Upper lobe of left lung (tissue), 6 donors: ENCODE measurements at regions not wholly inside any gene's neighbourhood (a gene's known extent, or its start where the extent isn't known, plus 50 kb on each side); places are given as distances from the start of the nearest gene placed in this dataset.
"Not testable (repeated sequence)": the region's sequence is repeated elsewhere in the genome, so short reads cannot be mapped to it uniquely, and the experiment has no call there.

Experiments
- ATAC-seq, 2 donors: fragments of 200-7000 bp; cut with Tn5 transposase; one replicate each; pipeline ENCODE4 v1.9.1; 2022; ENCODE audit warnings: mild to moderate bottlenecking in 2 of 2, moderate library complexity in 2 of 2; ENCODE audit not compliant: low FRiP score in 2 of 2
- DNase-seq, 2 donors: peaks; one replicate each; pipeline ENCODE4 v3.0.0-alpha.2; 2019 to 2020
- H3K27ac ChIP-seq, 4 donors: fragments of 200-600 bp; sonication (generic); one replicate each; pipeline ENCODE4 v1.5.1; 2016 to 2019
- H3K27me3 ChIP-seq, 4 donors: fragments of 200-600 bp; sonication (generic); one replicate each; pipeline ENCODE4 v1.5.1; 2017 to 2019
- H3K36me3 ChIP-seq, 4 donors: fragments of 200-600 bp; sonication (generic); one replicate each; pipeline ENCODE4 v1.5.1; 2016 to 2019
- H3K4me1 ChIP-seq, 4 donors: fragments of 200-600 bp; sonication (generic); one replicate each; pipeline ENCODE4 v1.5.1; 2018 to 2019
- H3K4me3 ChIP-seq, 4 donors: fragments of 200-600 bp; sonication (generic); one replicate each; pipeline ENCODE4 v1.5.1; 2017 to 2019; ENCODE audit warnings: mild to moderate bottlenecking in 2 of 4, moderate library complexity in 1 of 4
- H3K9me3 ChIP-seq, 4 donors: fragments of 200-600 bp; sonication (generic); one replicate each; pipeline ENCODE4 v1.5.1; 2018 to 2019
- EP300 ChIP-seq, 4 donors: sonication (generic); formaldehyde crosslinking; IDR thresholded peaks; one replicate each; pipeline ENCODE4 v1.5.1; 2017; ENCODE audit warnings: antibody characterized with exemption in 4 of 4, control low read depth in 2 of 4
- POLR2A ChIP-seq, 4 donors: fragments of 450-650 bp; IDR thresholded peaks; one replicate each; pipeline ENCODE4 v1.5.1; 2016 to 2017; ENCODE audit warnings: antibody characterized with exemption in 4 of 4, mild to moderate bottlenecking in 2 of 4
- POLR2AphosphoS5 ChIP-seq, 2 donors: sonication (generic); formaldehyde crosslinking; IDR thresholded peaks; one replicate each; pipeline ENCODE4 v1.5.1; 2017; ENCODE audit warnings: antibody characterized with exemption in 2 of 2
- WGBS, 2 donors: methylation state at CpG; one replicate each; pipeline ENCODE4 v1.1.5; 2017 to 2018; 5-methylcytosine and 5-hydroxymethylcytosine counted together
- TF ChIP-seq, protein P1 (sequence below), 6 experiments: fragments of 450-650 bp in 4 of 6; fragments of 200-600 bp in 2 of 6; sonication (generic) in 2 of 6; IDR thresholded peaks; one replicate each; pipeline ENCODE4 v1.5.1; 2016 to 2019; ENCODE audit warnings: antibody characterized with exemption in 6 of 6
- donor health status: DM: no; HTN: no; CAD: no; lungs with moderate emphysema.
- donor health status: DM: no; HTN: yes; CAD: no; lungs with severe emphysema.

DNA sequence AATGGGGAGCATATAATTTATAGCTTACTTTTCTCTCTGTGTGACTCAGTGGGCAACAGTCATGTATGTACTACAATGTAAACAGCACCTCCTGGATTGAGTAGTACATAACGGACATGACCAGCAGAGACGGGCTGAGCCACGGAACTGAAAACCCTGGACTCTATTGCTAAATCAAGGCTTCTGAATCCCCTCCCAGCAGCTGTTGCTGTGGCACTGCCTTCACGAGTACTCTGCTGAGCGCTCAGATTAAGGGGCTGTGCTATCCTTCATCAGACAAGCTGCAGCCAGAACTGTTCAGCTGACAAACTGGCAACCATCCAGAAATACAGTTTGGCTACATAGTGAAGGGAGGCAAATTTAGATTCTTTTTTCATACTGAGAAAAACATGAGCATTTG lies 131.3 kb upstream of the CCDC180 start:
- DNase-seq: no peak
- WGBS, 2 donors: 32 to 53% methylated on average over 5 of the region's 5 CpGs
- no peaks in the 10 kb centered on the region for H3K27me3 ChIP-seq
- no peaks in the 10 kb centered on the region for H3K9me3 ChIP-seq
- ATAC-seq: no peak
- TF ChIP-seq EP300 (IDR thresholded peaks at IDR 0.05): no peak
- no peak for TF ChIP-seq POLR2A (IDR thresholded peaks at IDR 0.05)
- TF ChIP-seq, protein P1, sequence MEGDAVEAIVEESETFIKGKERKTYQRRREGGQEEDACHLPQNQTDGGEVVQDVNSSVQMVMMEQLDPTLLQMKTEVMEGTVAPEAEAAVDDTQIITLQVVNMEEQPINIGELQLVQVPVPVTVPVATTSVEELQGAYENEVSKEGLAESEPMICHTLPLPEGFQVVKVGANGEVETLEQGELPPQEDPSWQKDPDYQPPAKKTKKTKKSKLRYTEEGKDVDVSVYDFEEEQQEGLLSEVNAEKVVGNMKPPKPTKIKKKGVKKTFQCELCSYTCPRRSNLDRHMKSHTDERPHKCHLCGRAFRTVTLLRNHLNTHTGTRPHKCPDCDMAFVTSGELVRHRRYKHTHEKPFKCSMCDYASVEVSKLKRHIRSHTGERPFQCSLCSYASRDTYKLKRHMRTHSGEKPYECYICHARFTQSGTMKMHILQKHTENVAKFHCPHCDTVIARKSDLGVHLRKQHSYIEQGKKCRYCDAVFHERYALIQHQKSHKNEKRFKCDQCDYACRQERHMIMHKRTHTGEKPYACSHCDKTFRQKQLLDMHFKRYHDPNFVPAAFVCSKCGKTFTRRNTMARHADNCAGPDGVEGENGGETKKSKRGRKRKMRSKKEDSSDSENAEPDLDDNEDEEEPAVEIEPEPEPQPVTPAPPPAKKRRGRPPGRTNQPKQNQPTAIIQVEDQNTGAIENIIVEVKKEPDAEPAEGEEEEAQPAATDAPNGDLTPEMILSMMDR (IDR thresholded peaks at IDR 0.05): no peak
- TF ChIP-seq POLR2AphosphoS5 (IDR thresholded peaks at IDR 0.05): no peak
- H3K4me1 ChIP-seq: no peaks in the 10 kb centered on the region
- H3K36me3 ChIP-seq: no peaks in the 10 kb centered on the region
- H3K27ac ChIP-seq: no peak overlapping the region
- no peak overlapping the region for H3K4me3 ChIP-seq

DNA sequence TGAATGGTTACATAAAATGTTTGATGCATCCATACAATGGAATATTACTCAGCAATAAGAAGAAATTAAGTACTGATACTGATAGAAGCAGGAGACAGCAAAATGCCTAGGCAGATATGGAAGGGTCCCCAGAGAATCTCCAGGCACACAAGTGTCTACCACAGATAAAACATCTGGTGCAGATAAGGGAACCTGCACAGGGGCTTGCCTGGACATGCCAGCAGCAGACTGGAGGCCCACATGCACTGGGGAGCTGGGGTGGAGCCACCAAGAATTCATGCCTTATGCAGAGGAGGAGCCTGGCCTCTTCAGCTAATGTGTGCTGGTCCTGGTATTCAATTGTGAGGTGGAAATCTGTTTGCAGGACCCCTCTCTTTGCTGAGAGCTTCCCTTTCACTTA lies 129.2 kb upstream of the CTSV start:
- H3K4me3 ChIP-seq, H3K36me3 ChIP-seq, H3K27me3 ChIP-seq, H3K27ac ChIP-seq, H3K9me3 ChIP-seq, H3K4me1 ChIP-seq, DNase-seq, ATAC-seq: not testable (repeated sequence)

DNA sequence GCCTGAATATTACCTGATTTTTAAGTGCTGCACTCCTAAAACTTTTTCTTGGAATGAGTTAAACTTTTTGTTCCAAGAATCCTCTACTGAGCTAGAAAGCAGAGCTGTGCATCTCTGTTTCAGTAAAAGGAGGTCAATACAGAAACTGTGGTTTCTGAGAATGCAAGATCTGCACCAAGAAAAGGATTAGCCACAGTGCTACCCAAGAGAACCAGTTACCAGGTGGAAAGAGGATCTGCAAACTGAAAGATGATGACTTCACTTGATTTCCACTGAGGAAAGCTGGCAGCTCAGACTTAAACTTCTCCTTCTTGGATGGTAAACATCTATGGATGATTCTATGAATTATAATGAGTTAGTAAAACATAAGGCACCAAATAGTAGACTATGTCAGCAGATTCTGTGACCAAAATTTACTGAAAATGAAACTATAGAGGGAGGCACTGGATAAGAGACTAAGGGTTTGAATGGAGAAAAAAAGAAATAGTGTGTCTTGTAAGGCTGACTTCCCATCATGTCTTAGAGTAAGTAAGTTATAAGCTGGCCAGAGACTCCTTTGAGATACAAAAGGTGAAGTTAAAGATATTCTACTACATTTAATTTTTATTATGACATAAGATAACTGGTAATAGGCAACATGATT lies 127.7 kb upstream of the CTSV start:
- H3K36me3 ChIP-seq, H3K27ac ChIP-seq, H3K9me3 ChIP-seq, H3K27me3 ChIP-seq, H3K4me1 ChIP-seq, H3K4me3 ChIP-seq, ATAC-seq, DNase-seq: not testable (repeated sequence)

DNA sequence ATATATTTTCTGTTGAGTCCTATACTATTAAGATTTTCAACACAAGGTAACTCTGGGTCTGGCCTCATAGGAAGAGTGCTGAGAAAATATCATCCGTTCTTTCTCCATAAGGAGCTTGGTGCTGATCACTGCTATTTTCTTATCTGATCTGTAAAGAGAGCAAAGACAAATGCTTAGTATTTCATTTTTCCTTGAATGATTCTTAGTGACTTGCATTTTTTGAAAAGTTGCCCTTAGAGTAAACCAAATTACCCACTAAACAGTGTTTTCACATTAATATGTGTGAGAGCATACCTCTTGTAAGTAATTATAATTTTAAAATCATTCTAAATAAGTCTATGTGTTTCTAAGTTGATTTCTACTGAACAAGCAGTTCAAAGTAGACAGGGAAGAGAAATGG lies 121.3 kb upstream of the CTSV start:
- Histone ChIP-seq H3K27me3 (no peaks in the 10 kb centered on the region), H3K9me3 (no peaks in the 10 kb centered on the region), H3K4me1 (no peaks in the 10 kb centered on the region), H3K27ac (no peak overlapping the region), H3K4me3 (no peak overlapping the region), H3K36me3 (no peaks in the 10 kb centered on the region)
- no peak for TF ChIP-seq EP300 (IDR thresholded peaks at IDR 0.05)
- TF ChIP-seq, protein P1 (IDR thresholded peaks at IDR 0.05): no peak
- TF ChIP-seq POLR2AphosphoS5 (IDR thresholded peaks at IDR 0.05): no peak
- TF ChIP-seq POLR2A (IDR thresholded peaks at IDR 0.05): no peak
- DNase-seq (no peak), ATAC-seq (no peak)
- 77 to 81% methylated on average over 1 of the region's 1 CpG for WGBS, 2 donors

DNA sequence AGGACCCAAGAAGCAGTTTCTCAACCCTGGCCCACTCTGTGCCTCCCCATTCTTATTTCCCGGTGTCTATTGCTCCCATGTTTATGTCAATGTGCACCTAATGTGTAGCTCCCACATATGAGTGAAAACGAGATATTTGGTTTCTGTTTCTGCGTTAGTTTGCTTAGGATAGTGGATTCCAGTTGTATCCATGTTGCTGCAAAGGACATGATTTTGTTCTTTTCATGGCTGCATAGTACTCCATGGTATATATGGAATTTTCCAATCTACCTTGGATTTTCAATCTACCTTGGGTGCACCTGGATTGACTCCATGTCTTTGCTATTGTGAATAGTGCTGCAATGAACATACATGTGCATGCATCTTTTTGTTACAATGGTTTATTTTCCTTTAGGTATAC lies 119.8 kb upstream of the CTSV start:
- not testable (repeated sequence) for H3K27ac ChIP-seq, H3K4me3 ChIP-seq, H3K9me3 ChIP-seq, ATAC-seq, DNase-seq, H3K4me1 ChIP-seq, H3K36me3 ChIP-seq, H3K27me3 ChIP-seq
- 94% methylated on average over 3 of the region's 3 CpGs for WGBS, 2 donors

DNA sequence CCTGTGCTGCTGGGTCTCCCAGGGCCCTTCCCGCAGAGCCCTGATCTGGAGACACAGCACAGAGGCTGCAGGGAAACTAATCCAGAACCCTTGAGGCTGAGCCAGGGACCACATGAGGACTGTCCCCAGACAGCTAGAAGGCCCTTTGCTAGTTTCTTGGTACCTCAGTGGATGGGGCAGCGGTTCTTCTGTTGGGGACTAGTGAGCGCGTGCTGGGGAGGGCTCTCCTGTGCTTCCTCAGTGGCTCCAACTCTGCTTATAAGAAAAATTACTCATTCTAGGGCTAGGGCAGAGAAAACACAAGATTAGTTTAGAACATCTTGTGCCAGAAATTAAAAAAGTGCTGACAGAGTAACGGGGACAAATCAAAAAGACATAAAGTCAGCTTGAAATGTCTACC lies 116.5 kb upstream of the CTSV start:
- not testable (repeated sequence) for H3K9me3 ChIP-seq, H3K27ac ChIP-seq, ATAC-seq, H3K4me3 ChIP-seq, H3K4me1 ChIP-seq, H3K27me3 ChIP-seq, H3K36me3 ChIP-seq, DNase-seq
- 97 to 98% methylated on average over 4 to 5 of the region's 5 CpGs for WGBS, 2 donors

DNA sequence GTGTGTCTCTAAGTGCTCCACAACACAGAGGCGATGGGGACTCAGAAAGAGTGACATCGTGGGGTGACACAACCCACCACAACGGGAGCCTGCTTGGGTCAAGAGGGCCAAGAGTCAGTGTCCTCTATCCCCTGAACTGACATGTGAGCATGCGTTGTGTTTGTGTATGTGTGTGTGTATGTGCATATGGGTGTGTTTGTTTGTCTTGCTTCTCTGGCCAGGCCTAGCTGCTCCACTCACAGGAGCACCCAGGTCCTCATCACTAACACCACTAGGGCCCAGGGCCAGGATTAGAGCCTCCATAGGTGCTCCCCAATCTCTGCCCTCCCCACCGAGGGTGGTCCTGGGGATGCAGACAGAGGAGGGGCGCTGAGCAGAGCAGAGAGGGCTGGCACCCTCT lies 115.0 kb upstream of the CTSV start:
- no peak for ATAC-seq
- WGBS, 2 donors: 90% methylated on average over 6 of the region's 6 CpGs; no CpG with 5 or more reads in 1 of the 2 donors
- TF ChIP-seq POLR2AphosphoS5 (IDR thresholded peaks at IDR 0.05) (no peak), POLR2A (IDR thresholded peaks at IDR 0.05) (no peak), EP300 (IDR thresholded peaks at IDR 0.05) (no peak)
- TF ChIP-seq, protein P1 (IDR thresholded peaks at IDR 0.05): no peak
- Histone ChIP-seq H3K27me3 (no peaks in the 10 kb centered on the region), H3K4me3 (no peak overlapping the region), H3K36me3 (no peaks in the 10 kb centered on the region), H3K4me1 (no peaks in the 10 kb centered on the region), H3K9me3 (no peaks in the 10 kb centered on the region), H3K27ac (no peak overlapping the region)
- no peak for DNase-seq

DNA sequence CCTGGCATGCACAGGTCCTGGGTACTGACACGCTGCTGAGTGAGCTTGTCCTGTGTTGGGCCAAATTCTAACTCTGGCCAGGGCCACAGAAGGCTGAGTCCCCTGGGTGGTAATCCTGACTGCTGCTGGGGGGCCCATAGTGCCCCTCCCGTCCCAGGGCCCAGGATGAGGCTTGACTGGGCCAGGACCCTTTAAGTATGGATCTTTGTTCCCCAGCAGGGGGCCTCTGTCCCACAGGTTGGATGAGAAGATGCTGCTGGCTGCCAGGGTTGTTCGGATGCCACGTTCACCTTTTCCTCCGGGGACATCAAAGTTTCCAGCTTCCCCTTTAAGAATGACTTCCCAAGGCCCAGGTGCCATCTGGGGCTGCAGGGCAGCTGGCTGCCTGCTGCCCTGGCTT lies 114.2 kb upstream of the CTSV start:
- not testable (repeated sequence) for H3K9me3 ChIP-seq, H3K4me3 ChIP-seq, ATAC-seq, H3K27me3 ChIP-seq, H3K36me3 ChIP-seq, H3K4me1 ChIP-seq, H3K27ac ChIP-seq
- DNase-seq: peak in 1 of 2 donors; percentile 27
- whole genome bisulfite sequencing, 2 donors: 90% methylated on average over 5 of the region's 5 CpGs; no CpG with 5 or more reads in 1 of the 2 donors

DNA sequence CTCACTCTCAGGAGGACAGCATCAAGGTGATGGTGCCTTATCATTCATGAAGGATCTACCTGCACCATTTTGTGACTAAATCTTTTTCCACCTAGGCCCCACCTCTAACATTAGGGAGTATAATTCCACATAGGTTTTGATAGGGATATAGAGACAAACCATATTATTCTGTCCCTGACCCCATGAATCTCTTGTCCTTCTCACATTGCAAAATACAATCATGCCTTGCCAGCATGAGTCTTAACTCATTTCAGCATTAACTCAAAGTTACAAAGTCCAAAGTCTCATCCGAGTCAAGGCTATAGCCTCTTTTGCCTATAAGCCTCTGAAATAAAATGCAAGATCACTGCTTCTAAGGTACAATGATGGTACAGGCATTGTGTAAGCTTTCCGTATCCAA lies 111.5 kb upstream of the CTSV start:
- not testable (repeated sequence) for DNase-seq, H3K9me3 ChIP-seq, H3K27ac ChIP-seq, H3K27me3 ChIP-seq, H3K4me1 ChIP-seq, H3K4me3 ChIP-seq, H3K36me3 ChIP-seq, ATAC-seq
- WGBS, 2 donors: 98 to 100% methylated on average over 2 of the region's 2 CpGs

DNA sequence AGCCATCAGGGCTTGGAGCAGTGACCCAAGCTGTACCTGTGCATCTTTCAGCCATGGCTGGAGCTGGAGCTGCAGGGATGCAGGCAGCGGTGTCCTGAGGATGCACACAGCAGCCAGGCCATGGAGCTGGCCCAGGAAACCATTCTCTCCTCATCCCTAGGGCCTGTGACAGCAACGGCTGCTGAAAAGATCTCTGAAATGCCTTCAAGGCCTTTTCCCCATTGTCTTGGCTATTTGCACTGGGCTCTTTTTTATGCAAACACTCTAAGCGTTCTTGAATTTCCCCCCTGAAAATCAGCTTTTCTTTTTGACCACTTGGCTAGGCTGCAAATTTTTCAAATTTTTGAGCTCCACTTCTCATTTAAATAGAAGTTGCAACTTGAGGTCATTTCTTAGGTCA lies 109.5 kb upstream of the CTSV start:
- not testable (repeated sequence) for H3K4me3 ChIP-seq, H3K36me3 ChIP-seq, ATAC-seq, H3K4me1 ChIP-seq, H3K27ac ChIP-seq, H3K9me3 ChIP-seq, H3K27me3 ChIP-seq
- DNase-seq: peak in 1 of 2 donors; percentile 16
- WGBS, 2 donors: 66 to 69% methylated on average over 3 of the region's 3 CpGs
